GM13976 (cell line): ENCODE measurements at regions not wholly inside any gene's neighbourhood (a gene's known extent, or its start where the extent isn't known, plus 50 kb on each side); places are given as distances from the start of the nearest gene placed in this dataset.

ENCODE experiments used
- DNase-seq: peaks from one replicate; pipeline ENCODE4 v3.0.0; 2012; ENCODE audit warnings: low spot score
- in situ Hi-C: fragments of 300-500 bp; cut with MboI; formaldehyde crosslinking; loops from one replicate; pipeline ENCODE4 v1.12.0; 2022; ENCODE audit warnings: low sequenced_read_pairs, mixed read lengths, inconsistent platforms; ENCODE audit not compliant: unreplicated experiment
- TF ChIP-seq, protein P1 (sequence below): IDR thresholded peaks from 2 replicates; pipeline ENCODE4 v1.5.1; 2012; ENCODE audit warnings: borderline replicate concordance, mild to moderate bottlenecking; ENCODE audit not compliant: insufficient read depth; ENCODE audit errors: extremely low read depth, missing control alignments, control extremely low read depth

DNA sequence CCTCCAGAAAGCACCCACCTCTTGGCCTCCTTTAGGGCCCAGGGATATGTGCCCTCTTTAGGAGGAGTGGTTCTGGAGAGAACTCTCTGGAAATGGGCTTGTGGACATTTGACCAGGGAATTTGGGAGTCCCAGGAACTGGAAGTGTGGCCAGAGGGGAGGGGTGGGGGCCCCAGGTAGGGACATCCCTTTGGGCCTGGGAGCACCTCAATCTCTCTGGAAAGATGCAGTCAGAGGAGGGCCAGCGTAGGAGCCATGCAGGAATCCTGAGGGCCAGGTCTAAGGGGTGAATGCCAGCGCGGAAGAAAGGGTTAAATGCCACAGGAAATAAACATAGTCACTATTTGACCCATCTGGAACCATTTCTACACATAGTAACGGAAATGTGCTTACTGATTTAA, 50.3 kb upstream of the ITGA11 start:
- TF ChIP-seq, protein P1, sequence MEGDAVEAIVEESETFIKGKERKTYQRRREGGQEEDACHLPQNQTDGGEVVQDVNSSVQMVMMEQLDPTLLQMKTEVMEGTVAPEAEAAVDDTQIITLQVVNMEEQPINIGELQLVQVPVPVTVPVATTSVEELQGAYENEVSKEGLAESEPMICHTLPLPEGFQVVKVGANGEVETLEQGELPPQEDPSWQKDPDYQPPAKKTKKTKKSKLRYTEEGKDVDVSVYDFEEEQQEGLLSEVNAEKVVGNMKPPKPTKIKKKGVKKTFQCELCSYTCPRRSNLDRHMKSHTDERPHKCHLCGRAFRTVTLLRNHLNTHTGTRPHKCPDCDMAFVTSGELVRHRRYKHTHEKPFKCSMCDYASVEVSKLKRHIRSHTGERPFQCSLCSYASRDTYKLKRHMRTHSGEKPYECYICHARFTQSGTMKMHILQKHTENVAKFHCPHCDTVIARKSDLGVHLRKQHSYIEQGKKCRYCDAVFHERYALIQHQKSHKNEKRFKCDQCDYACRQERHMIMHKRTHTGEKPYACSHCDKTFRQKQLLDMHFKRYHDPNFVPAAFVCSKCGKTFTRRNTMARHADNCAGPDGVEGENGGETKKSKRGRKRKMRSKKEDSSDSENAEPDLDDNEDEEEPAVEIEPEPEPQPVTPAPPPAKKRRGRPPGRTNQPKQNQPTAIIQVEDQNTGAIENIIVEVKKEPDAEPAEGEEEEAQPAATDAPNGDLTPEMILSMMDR: no peak
- DNase-seq: no peak
- in situ Hi-C loops: no loop called here

DNA sequence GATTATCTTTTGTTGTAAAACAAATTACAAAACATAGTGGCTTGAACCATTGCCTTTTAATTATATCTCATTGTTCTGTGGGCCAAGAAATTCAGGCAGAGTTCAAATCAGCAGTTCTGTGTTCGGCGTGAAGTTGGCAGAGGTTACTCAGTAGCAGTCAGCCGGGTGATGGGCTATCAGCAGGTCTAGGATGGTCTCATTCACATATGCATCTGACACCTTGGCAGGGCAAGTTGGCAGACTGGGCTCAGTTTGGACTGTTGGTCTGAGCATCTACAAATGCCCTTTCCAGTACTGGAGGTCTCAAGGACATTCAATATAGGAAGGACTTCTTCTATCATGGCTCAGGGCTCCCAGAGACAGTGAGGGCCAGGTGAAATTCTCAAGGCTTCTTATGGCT, 51.2 kb upstream of the ITGA11 start:
- in situ Hi-C loops: no loop called here
- DNase-seq: no peak
- TF ChIP-seq, protein P1: no peak

DNA sequence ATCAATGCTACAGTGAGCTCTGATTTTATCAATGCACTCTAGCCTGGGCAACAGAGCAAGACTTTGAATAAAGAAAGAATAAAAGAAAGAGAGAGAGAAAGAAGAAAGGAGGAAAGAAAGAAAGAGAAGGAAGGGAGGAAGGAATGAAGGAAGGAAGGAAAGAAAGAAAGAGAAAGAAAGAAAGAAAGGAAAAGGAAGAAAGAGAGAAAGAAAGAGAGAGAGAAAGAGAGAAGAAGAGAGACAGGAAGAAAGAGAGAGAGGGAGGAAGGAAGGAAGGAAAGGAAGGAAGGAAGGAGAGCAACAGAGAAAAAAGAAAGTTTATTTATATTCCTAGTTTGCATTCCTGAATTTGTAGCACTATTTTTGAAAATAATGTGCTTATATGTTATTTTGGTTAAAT, 52.3 kb upstream of the ITGA11 start:
- in situ Hi-C loops: no loop called here

DNA sequence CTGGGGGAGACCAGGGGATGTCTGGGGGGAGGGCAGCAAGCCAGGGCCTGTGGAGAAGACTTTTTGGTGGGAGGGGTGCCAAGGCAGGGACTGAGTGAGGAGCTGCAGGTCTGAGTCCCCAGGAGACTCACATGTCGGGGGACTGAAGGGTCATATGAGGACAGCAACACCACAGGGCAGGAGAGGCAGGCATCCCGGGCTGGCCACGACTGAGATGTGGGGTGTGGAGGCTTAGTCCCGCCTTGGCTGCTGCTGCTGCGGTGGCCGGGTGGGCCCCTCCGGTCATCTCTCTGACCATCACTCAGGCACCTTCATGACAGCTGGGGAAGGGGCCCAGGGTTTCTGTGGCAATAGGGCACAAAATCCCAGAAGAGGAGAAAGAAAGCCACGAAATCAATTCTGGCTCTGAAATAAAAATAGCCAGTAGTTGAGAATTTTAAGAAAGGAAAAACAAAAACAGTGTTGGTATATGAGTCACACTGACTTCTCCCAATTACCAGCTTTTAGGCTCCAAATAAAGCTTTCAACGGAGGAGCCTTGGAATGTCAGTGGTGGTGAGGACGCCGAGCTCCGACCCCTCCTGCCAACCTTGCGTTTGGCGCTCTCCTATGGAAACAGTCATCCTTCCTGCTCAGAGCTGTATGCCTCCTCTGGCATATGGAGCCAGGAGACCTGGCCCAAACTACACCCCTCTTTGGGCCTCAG, 52.9 kb upstream of the ITGA11 start:
- in situ Hi-C loops: no loop called here
- TF ChIP-seq, protein P1: no peak
- no peak for DNase-seq

More for the DNA sequence above, 52.3 kb upstream of the ITGA11 start:
- DNase-seq: no peak
- TF ChIP-seq, protein P1: no peak

DNA sequence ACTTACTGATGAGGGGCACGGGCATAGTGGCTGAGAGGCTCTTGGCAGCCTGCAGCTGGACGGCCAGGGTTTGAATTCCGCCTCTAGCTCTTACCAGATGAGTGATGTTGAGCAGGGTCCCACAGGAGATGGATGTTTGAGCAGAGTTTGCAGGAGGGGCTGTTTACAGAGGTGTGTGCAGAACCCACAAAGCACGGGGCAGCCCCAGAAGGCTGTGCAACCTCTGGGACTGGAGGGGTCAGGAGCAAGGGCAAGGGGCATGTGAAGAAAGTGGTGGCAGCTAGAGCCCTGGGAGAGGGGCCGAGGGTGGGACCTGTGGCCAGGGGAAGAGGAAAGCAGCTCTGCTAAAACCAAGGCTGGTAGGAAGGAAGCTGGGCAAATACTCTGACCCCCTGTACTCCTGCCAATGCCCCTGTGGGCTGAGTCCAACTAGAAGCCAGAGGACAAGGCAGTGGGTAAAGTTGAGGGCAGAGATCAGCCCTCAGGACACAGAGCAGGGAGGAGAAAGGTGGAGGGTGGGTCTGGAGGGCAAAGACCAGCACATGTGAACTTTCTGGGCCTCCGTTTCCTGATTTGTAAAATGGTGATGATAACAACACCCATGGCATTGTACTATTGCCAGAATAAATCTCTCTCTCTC, 53.9 kb upstream of the ITGA11 start:
- no peak for DNase-seq
- TF ChIP-seq, protein P1: no peak
- in situ Hi-C loops: no loop called here

DNA sequence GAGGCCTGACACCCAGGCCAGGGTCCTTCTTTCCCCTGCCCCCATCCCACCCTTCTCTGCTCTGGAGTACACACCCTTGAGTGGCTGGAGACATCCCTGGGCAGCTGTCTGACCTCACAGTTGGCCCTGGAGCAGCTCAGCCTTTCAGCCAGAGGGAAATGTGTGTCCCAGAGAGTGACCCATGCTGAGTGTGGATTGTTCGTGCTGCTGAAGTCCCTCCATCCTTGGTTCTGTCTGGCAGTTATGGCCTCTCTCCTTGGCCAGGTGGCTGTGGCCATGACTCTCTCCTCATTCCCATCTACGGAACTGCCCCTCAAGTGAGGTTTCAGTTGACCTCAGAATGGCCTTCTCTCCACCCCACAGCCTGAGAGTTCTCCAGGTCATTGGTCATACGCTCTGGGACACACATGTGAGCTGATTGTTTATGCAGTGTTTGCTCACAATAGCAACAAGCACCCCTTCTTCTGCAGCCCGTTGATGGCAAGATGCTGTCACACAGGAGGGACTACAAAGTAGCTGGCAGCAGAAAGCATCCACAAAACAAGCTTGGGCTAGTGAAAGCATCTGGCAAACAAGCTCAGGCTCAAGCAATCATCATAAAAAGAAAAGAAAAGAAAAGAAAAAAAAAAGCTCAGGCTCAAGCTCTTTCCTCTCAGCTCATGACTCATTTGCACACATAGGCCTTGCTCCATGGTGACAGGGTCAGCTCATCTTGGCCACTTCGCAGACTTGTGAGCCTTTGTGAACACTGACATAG, 55.3 kb upstream of the ITGA11 start:
- TF ChIP-seq, protein P1: no peak
- in situ Hi-C loops: no loop called here
- DNase-seq: no peak
